Activated CD8-positive, alpha-beta memory T cell treated with anti-CD3 and anti-CD28 coated beads for 36 hours (primary cell): ENCODE measurements at regions not wholly inside any gene's neighbourhood (a gene's known extent, or its start where the extent isn't known, plus 50 kb on each side); places are given as distances from the start of the nearest gene placed in this dataset.

Experiments
- CTCF ChIA-PET: fragments of 350-600 bp; sonication (Branson Sonifier 250); formaldehyde crosslinking; loops from one replicate; lab custom pipeline; 2021; ENCODE audit warnings: antibody characterized with exemption; lab: Charles Lee
- POLR2A ChIA-PET: fragments of 350-600 bp; sonication (Branson Sonifier 250); formaldehyde crosslinking; loops from one replicate; lab custom pipeline; 2021; ENCODE audit warnings: antibody characterized with exemption; lab: Charles Lee

DNA sequence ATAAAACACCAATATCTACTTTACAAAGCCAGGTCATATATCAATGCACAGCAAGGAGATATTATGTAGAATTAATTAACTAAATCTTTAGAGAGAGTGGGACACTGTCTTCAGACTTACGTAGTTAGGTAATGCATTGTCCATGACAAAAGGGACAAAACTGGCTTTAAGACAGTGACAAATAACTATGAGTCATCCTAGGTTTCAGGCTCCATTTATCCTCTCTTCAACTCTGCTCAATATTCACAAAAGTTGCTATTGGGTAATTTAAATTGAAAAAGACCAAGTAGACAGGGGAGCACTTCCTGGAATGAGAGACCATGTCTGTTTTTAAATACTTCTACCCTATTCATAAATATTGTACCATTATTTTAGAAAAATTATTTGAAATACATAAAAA is 464.5 kb downstream of the ARL4A start:
- ChIA-PET POLR2A (interaction anchor here (0.5 kb wide), 1 partner anchor 30 kb away, joined by 7 read pairs; no protein-coding TSS in a partner anchor), CTCF (no interaction called here)

DNA sequence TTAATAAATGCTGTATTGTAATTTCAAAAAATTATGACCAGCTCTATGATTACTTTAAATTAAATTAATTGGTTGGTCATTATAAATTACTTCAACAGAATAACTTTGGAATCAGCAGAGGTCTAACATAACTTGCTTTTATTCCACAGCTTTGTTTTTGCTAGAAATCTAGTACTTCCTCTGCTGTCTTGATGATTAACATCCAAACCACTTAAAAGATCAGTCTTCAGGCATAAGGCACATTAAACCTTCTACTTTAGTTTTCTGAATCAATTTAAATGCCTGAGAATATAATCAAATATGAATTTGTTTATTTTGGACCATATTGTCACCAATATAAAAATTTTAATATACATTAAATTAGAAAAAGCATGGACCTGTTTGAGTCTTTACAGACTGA is 465.3 kb downstream of the ARL4A start:
- ChIA-PET POLR2A (no interaction called here), CTCF (no interaction called here)

DNA sequence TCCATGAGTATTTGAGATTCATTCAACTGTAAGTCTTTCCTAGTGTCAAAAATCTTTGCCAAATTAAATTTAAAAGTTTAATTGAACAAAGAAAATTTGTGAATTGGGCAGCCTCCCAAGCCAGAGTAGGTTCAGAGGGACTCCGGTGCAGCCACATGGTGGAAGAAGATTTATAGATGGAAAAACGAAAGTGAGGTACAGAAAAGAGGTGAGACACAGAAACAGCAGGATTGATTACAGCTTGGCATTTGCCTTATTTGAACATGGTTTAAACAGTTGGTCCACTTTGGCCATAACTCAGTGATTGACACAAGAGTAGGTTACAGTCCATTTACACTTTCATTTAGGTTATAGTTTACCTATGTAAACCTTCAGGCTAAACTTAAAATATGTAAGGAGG is 465.8 kb downstream of the ARL4A start:
- POLR2A ChIA-PET = no interaction called here
- CTCF ChIA-PET = no interaction called here

DNA sequence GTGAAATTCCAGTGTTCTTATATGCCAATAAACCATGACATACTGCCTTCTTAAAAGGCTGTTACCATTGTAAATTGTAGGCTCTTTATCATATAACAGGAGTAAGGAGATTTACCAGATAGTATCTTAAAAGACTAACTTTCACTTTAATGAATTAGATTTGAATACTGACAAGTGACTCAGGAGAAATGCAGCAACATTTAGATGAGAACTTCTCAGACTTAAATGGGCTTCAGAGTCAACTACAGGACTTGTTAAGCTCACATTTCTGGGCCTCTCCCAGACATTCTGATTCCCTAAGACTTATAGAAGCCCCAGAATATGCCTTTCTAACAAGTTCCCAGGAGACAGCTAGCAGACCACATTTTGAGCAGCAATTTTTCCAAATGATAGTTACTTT is 466.3 kb downstream of the ARL4A start:
- CTCF ChIA-PET = no interaction called here
- POLR2A ChIA-PET = no interaction called here

DNA sequence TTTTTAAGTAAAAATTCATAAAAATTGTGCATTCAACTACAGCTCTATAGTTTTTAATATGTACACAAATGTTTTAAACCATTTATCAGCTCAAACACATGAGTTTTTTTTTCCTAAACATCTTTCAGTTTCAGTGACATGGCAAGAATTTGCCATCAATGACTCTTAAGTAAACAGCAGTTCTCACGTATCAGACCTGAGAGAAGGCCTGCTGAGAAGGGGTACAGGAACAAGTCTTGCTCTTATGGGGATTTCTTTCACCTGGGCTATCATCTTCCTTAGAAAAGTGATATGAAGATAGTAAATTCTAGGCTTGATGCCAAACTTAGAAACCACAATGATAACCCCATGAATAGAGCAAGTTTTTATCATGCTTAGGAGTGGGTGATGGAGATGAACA is 467.8 kb downstream of the ARL4A start:
- ChIA-PET POLR2A (no interaction called here), CTCF (no interaction called here)

DNA sequence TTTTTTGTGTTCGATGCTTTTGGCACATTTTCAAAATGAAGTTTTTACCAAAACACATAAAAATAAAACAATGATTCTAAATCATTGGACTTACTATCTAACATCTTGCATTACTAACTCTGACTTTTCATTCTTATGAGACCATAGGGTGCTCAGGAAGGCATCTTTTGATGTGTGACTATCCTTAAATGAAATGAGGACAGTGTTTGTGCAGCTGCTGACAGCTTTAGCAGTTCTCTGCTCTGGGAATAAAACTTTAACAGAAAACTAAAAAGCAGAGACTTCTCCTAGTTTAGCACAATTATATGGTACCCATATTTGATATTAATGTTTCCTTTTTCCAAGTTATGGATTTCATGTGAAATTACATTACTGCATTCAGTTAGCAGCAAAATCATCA is 471.6 kb downstream of the ARL4A start:
- ChIA-PET CTCF (interaction anchor here (0.9 kb wide), 1 partner anchor 12 kb away, joined by 3 read pairs; no protein-coding TSS in a partner anchor), POLR2A (no interaction called here)

DNA sequence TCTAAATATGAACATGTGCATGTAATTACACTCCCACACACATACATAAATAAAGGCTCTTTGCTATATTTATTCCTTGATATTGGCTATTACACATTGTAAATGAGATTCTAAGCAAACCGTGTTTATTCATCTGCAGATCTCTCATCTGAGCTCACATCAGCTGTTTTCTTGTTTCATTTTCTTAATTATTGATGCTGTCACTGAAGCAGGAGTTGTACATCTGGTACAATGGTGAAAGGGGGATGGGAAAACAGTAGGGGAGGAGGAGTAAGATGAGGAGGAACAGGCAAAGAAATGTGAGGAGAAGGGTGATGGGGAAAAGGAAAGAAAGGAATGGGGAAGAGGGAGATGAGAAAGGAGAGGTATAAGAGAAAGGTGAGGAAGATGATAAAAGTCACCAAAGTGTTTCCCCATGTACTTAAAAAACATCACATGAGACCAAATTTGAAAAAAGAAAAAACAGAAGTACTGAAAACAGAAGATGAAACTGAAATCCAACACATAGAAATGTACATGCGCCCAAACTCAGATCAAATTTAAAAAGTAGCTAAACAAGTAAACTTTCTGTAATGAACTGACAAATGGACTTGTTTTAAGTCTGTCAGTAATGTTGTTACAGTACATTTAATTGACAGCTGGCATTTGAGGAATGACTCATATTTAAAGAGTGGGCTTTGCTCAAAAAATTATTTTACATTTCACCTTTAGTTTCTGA is 472.2 kb downstream of the ARL4A start:
- CTCF ChIA-PET = interaction anchor here (0.9 kb wide), 1 partner anchor 13 kb away, joined by 3 read pairs; no protein-coding TSS in a partner anchor
- POLR2A ChIA-PET = no interaction called here

DNA sequence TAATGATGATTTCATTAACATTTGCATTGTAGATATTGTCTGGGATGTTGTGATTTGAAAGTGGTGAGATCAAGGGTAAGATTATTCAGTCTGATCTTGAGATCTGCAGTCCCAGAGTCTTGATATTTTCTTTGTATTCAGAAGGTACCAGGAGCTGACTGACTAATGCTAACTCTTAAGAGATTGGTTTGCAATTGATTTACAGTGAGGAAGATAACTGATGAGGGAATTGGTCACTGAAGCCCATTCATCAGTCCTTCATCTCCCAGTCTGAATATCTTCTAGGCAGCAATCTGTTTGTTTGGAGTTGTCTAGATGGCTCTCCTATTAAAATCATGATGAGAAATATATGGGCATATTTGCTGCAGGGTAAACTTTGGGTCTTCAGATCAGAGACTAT is 473.7 kb downstream of the ARL4A start:
- ChIA-PET CTCF (no interaction called here), POLR2A (no interaction called here)

DNA sequence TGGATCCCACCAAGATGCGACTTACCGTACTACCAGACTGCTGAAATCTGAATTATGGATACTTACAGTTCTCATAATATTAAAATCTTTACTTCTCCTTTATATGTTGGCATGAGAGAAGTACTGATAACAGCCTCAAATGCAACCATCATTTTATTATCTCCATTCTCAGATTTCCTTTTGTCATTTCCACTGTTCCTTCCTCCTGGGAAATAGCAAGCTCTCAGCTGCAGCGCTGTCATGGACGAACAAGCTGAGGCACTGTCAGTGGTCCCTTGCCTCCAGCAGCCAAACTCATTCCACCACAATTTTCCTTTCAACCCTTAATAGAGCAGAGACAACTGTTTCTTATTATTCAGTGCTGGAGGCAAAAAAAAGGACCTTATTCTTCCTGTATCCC is 478.4 kb downstream of the ARL4A start:
- CTCF ChIA-PET = no interaction called here
- POLR2A ChIA-PET = no interaction called here

DNA sequence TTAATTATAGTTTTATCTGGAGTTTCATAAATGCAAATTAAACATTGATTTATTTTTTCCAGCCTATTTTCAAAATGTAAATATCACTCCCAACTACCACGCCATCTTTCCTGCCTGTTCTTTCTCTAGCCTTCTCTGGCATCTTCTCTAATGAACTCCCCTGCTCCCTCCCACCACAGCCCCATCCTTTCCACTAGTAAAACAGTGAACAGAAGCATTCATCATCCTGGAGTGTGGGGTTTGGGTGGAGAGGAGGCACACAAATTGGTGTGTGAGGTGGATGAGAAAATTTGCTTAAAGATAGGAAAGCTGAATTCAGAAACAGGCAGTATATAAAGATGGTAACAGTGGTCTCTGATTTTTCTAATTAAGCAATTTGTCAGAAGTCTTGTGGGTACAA is 479.4 kb downstream of the ARL4A start:
- ChIA-PET CTCF (no interaction called here), POLR2A (no interaction called here)

DNA sequence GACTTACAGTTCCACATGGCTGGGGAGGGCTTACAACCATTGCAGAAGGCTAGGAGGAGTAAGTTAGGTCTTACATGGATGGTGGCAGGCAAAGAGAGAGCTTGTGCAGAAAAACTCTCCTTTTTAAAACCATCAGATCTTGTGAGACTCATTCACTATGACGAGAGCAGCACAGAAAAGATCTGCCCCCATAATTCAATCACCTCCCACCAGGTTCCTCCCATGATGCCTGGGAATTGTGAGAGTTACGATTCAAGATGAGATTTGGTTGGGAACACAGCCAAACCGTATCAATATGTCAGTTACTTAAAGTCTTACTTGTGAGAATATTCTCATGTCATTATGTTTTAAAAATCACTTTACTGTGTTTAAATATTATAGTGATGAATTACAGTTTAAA is 481.9 kb downstream of the ARL4A start:
- ChIA-PET POLR2A (no interaction called here), CTCF (no interaction called here)

DNA sequence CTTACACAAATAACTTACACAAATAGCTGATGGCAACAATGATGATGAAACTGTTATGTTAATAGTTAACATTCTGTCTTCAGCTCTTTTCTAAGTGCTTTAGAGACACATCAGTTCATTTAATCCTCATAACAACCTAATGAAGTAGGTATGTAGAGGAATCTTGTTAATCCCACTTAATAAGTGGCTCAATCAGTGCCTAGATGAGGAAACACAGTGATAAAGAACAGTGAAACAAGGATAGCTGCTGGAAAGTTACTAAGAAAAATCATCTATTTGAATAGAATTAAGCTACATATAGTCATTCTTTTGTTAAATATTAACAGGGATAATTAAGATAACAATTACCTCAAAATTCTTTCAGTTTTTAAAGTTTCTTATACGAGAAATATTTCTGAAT is 487.6 kb downstream of the ARL4A start:
- ChIA-PET CTCF (interaction anchor here (0.6 kb wide), 1 partner anchor 454 kb away, joined by 3 read pairs; no protein-coding TSS in a partner anchor), POLR2A (no interaction called here)

DNA sequence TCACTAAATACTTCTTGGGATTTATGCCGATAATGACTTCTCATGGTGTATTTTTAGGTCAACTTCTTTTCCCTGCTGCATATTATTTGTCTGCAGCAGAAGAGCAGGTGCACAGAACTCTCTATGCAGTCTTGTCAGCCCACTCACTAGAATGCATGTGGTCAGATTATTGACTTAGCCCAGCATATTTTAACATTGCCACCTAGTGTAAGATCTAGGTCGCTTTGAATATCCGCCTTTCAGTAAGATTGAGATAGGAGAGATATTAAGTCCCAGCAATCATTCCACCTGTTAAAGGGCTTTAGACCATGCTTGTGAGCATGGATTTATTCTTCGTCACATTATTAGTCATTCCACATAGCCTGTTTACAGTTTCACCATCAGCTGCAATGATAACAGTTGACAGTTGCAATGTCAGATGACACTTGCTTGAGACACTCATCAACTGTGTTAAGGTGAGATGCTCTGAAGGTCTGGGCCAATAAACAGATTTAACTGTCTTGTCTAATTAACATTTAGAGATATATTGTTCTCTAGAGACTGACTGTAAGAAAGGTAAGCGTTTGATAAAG is 491.7 kb downstream of the ARL4A start:
- ChIA-PET POLR2A (no interaction called here), CTCF (no interaction called here)

DNA sequence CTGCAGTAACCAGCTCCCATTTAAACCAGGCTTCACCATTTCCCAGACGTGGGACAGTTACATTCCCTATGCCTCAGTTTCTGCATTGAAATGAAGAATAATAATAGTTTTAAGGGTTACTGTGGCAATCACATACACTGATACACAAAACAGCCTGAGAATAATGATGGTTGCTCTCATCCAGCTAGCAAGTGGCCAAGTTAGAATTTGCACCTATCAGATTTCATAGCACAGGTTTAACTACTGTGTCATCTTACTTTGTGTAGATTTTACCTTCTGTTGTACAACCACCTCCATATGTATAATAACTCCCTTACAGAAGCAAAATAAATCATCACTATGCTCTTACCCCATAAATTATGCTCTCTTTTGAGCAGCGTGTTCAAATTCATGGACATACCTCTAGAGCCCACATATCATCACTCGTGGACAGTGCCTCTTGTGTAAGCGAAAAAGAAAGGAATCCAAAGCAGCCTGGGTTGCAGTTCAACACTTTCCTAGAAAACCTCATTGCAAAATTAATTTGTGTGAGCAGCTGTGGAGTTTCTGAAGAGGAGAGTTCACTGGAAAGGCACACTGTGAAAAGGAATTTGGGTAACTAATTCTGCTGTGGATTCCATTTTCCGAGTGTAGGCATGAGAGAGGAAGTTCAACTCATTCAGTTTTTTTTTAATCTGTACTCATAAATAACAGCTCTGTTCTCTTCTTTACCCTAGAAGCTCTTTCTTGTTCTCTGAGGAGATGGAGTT is 492.5 kb downstream of the ARL4A start:
- ChIA-PET POLR2A (no interaction called here), CTCF (no interaction called here)

DNA sequence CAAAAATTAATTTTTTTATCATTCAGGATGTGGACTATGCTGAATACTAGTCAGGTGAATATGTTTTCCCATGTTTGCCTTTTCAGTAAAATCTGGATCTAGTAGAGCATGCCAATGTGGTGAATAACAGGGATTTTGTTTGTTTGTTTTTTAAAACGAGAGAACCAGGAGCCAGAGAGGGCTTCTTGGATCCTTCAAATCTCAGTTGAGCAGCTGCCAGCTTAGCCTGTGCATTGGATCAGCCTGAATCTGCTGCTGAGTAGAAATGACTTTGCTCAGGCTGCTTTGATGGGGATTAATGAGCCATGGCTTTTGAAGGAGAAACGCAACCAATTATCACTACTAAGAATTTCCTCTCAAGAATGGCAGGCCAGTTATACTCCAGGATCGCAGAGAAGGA is 493.8 kb downstream of the ARL4A start:
- ChIA-PET CTCF (no interaction called here), POLR2A (no interaction called here)

DNA sequence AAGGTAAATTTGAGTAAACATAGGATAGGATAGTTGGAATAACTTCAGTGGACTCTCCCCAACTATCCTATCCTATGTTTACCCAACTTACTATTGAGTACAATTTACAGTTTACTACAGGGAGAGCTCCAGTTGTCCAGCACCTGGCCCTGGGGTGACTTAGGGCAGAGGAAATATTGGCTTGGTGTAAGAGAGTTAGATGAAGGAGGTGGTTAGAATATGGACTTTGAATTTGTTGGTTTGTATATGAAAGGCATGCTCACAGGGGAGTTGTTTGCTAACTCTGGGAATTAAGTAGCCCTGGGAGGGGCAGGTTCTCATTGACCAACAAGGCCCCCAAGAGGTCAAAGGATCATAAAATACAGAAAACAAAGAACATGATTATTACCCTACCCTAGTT is 497.7 kb downstream of the ARL4A start:
- CTCF ChIA-PET = no interaction called here
- POLR2A ChIA-PET = no interaction called here

DNA sequence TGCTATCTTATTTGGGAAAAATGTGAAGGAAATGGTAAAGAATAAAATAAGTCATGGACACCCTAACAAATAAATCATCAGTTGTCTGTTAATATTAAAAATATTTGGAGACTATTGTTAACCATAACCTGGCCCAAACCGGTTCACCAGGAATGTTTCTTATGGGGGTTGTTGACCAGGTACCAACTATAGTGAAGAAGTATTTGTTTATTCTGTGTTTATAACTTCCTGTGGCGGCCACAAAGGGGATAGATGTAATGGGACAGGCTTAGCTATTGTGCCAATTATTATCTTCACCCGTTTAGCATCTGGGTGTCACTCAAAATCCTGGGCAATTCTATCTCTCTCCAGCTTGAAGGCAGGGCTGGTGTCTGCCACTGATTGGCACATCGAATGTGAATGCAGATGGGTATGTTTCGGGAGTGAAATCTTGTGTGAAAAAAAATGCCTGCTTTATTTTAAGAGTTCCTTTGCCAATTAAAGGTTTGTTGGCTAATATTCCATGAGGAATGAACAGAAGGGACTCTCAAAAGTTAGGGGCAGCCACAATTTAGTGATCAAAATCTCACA is 500.9 kb downstream of the ARL4A start:
- POLR2A ChIA-PET = no interaction called here

DNA sequence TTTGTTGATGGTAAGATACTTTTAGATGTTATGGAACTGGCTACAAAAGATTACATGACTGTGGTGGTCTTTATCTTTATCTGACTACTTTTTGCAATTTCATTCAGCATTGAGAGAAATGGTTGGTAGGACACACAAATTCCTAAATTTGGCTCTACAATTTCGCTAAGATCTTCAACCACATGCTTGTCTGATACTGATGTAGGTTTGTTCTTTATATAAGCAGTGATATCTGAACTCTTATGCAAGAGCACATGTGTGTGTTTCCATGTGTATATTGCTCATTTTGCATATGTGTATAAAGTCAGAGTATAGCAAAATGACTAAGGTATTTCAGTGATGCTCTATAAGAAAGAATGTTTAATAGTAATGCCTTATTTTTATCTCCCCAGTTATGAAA is 501.5 kb downstream of the ARL4A start:
- CTCF ChIA-PET = interaction anchor here (0.6 kb wide), 1 partner anchor 10 kb away, joined by 3 read pairs; no protein-coding TSS in a partner anchor
- POLR2A ChIA-PET = no interaction called here

More for the DNA sequence above, 500.9 kb downstream of the ARL4A start:
- CTCF ChIA-PET = interaction anchor here (0.6 kb wide), 1 partner anchor 11 kb away, joined by 3 read pairs; no protein-coding TSS in a partner anchor

DNA sequence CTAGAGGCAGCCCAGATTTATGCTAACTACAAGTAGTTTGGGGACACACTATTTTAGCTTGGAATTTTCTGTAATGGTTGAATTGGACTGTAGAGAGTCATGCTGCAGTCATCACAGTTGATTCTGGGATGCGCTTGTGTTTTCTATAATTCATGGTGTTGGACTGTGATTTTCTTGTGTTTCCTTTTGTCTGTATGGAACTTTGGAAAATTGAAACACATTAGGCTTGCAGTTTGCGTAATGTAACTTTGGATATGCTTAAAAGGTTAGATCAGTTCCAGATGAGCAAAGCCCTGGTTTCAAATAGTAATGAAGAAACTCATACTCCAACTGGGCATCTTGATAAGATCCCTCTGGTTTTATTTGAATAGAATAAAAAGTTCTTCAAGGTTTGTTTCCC is 502.2 kb downstream of the ARL4A start:
- ChIA-PET POLR2A (no interaction called here), CTCF (no interaction called here)

DNA sequence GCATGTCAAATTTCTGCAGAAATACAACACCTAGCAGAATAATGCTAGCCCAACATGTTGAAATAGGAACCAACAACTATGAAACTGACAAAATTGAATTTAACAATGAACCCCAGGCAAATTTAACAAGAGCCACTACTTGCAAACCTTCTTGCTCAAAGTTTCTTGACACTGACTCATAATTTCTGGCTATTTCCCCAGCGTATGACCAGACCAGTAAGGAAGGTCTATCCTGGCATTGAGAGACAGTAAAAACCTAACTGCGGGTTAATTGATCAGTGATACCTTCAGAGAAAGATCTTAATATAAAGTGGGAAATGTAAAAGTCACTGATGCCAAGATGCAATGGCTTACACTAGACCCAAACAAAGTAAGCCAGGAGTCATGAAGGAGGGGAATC is 510.1 kb downstream of the ARL4A start:
- ChIA-PET CTCF (no interaction called here), POLR2A (no interaction called here)
